SJCRH30 (cell line): ENCODE measurements at regions not wholly inside any gene's neighbourhood (a gene's known extent, or its start where the extent isn't known, plus 50 kb on each side); places are given as distances from the start of the nearest gene placed in this dataset.
A peak's percentile ranks its signal among the peaks of the same experiment; 100 is the strongest.

ENCODE experiments used
- DNase-seq, 2 experiments: peaks; one replicate each; pipeline ENCODE4 v3.0.0-alpha.2; 2015 to 2020
- H3K27ac ChIP-seq: fragments of 250-450 bp; sonication (Bioruptor Pico); 2 replicates; pipeline ENCODE4 v1.5.1; 2020; ENCODE audit warnings: mild to moderate bottlenecking, moderate library complexity
- H3K27me3 ChIP-seq: fragments of 250-450 bp; sonication (Bioruptor Pico); 2 replicates; pipeline ENCODE4 v1.5.1; 2020; ENCODE audit warnings: mild to moderate bottlenecking, moderate library complexity
- H3K36me3 ChIP-seq: fragments of 250-450 bp; sonication (Bioruptor Pico); 2 replicates; pipeline ENCODE4 v1.5.1; 2020; ENCODE audit warnings: mild to moderate bottlenecking, moderate library complexity
- H3K4me1 ChIP-seq: fragments of 250-450 bp; sonication (Bioruptor Pico); 2 replicates; pipeline ENCODE4 v1.5.1; 2020; ENCODE audit warnings: mild to moderate bottlenecking, moderate library complexity
- H3K4me3 ChIP-seq: fragments of 250-450 bp; sonication (Bioruptor Pico); 2 replicates; pipeline ENCODE4 v1.5.1; 2020; ENCODE audit warnings: mild to moderate bottlenecking, moderate library complexity
- H3K9me3 ChIP-seq: fragments of 250-450 bp; sonication (Bioruptor Pico); replicated peaks from 2 replicates; pipeline ENCODE4 v1.5.1; 2020; ENCODE audit warnings: mild to moderate bottlenecking, moderate library complexity

GRCh38 chr7:46220066-46220630 is 299.1 kb upstream of the IGFBP3 start:
- no peak overlapping the region for H3K4me3 ChIP-seq
- no peaks in the 10 kb centered on the region for H3K9me3 ChIP-seq
- H3K27me3 ChIP-seq, result no peaks in the 10 kb centered on the region
- H3K4me1 ChIP-seq, result no peaks in the 10 kb centered on the region
- DNase-seq, result no peak
- H3K27ac ChIP-seq, result no peak overlapping the region
- H3K36me3 ChIP-seq, result no peaks in the 10 kb centered on the region

DNA sequence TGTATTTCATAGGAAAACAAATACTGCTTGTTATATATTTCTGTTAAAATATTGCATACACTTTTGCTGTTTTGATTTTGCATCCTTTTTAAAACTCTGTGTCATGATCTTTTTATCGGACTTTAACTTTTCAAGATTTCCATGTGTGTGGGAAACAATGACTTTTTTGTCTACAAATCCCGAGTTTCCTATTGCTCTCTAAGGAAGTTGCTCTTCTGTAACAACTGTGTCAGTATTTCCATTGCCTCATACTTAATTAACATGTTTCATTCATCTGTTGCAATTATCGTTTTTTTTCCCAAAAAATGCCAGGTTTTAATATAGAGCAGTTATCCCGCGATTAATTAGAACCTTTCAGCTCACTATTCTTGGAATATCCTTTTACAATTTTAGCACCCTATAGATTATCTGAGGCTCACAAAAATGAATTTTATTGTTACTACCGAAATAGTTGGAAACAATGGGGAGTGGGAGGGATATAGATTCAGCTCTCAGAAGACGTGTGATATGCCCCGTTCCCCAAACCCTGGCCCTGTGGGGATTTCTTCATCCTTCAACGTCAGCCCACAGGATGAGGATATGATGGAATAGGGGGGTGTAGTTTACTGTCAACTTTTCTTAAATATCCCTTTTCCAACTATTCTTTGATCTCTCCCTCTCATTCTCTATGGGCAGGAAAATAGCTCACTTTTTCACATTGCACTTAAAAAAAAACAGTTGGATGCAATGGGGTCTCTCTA is 297.6 kb upstream of the IGFBP3 start:
- Histone ChIP-seq H3K27ac (no peak overlapping the region), H3K4me3 (no peak overlapping the region), H3K36me3 (no peaks in the 10 kb centered on the region), H3K9me3 (no peaks in the 10 kb centered on the region), H3K27me3 (no peaks in the 10 kb centered on the region), H3K4me1 (no peaks in the 10 kb centered on the region)
- DNase-seq, result no peak

GRCh38 chr7:46215987-46216567 is 295.0 kb upstream of the IGFBP3 start:
- no peak overlapping the region for H3K4me3 ChIP-seq
- no peak overlapping the region for H3K27ac ChIP-seq

DNA sequence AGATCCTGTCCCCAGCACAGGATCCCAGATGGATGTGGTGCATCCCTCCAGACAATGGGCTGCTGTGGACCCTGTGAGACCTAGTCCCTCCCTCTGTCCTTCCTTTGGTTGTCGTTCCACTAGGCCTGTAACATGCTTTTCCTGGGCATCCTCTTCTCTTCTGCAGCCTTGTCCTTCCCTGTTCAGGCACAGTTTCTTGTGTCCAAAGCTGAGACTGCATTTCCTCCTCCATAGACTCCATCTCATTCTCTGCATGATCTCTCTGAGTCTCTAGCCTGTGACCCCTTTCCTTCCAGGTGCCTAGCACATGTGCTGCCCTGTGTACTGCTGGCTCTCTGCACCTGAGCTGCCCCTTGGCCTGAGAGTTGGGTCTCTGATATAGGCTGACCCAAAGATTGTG is 293.5 kb upstream of the IGFBP3 start:
- Histone ChIP-seq H3K4me3 (no peak overlapping the region), H3K27ac (no peak overlapping the region), H3K27me3 (no peaks in the 10 kb centered on the region), H3K4me1 (no peaks in the 10 kb centered on the region), H3K36me3 (no peaks in the 10 kb centered on the region), H3K9me3 (no peaks in the 10 kb centered on the region)
- no peak for DNase-seq

More at GRCh38 chr7:46215987-46216567, 295.0 kb upstream of the IGFBP3 start:
- Histone ChIP-seq H3K4me1 (no peaks in the 10 kb centered on the region), H3K27me3 (no peaks in the 10 kb centered on the region), H3K9me3 (no peaks in the 10 kb centered on the region), H3K36me3 (no peaks in the 10 kb centered on the region)
- peak in 1 of 2 experiments; percentile 35 for DNase-seq

- Histone ChIP-seq H3K4me3 (no peak overlapping the region), H3K4me1 (no peaks in the 10 kb centered on the region), H3K27ac (no peak overlapping the region), H3K36me3 (no peaks in the 10 kb centered on the region), H3K27me3 (no peaks in the 10 kb centered on the region), H3K9me3 (no peaks in the 10 kb centered on the region)
- no peak for DNase-seq
These were observed 292.1 kb upstream of the IGFBP3 start for GRCh38 chr7:46213154-46213537.

DNA sequence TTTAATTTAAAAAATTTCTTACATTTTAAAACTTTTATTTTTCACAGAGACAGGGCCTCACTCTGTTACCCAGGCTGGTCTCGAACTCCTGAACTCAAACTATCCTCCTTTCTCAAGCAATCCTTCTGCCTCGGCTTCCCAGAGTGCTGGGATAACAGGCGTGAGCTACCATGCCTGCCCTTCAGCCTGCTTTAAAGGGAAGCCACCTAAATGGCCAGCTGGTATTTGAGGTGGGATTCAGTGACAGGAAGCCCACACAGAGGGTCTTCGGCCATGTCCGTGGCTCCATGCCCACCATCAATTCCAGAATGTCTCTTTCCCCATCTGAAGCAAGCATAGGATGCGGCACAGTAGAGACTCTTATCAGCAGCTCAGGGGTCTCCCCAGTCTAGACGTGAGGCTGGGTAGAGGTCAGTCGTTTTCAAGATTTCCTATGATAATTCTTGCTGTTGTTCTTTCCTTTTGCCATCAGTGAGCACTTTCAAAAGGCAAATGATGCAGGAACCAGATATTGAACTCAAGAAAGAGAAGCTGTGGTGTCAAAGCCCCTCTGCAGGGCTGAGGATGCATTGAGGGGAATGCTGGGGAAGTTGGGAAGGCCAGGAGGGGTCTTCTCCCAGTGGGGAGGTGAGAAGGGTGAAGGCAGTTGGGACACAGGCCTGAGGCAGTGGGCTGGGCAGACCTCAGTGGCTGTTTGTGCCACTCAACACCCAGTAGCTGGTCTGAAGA is 291.5 kb upstream of the IGFBP3 start:
- H3K27me3 ChIP-seq, result no peaks in the 10 kb centered on the region

DNA sequence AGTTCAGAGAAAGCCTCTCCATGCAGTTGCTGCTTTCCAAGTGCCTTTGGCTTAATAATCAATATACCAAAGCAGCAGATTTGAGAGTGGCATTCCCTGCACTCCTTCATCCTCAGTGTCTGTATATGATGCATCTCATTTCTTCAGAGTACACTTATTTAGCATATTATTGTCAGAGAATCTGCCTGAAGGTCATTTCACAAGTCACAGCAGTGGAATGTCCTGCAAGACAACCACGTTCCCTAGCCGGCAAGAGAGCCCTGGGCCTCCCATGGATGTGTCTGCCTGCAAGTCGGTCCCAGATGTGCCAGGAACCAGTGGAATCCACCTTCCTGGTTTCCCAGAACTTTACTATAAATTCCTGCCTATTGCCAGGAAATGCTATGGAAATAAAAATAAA is 289.4 kb upstream of the IGFBP3 start:
- no peak overlapping the region for H3K4me3 ChIP-seq
- no peaks in the 10 kb centered on the region for H3K27me3 ChIP-seq
- H3K27ac ChIP-seq, result no peak overlapping the region
- no peaks in the 10 kb centered on the region for H3K4me1 ChIP-seq
- H3K9me3 ChIP-seq, result no peaks in the 10 kb centered on the region
- H3K36me3 ChIP-seq, result no peaks in the 10 kb centered on the region
- DNase-seq, result no peak

More for the DNA sequence above, 291.5 kb upstream of the IGFBP3 start:
- Histone ChIP-seq H3K4me3 (no peak overlapping the region), H3K9me3 (no peaks in the 10 kb centered on the region), H3K27ac (no peak overlapping the region), H3K4me1 (no peaks in the 10 kb centered on the region), H3K36me3 (no peaks in the 10 kb centered on the region)
- DNase-seq, result no peak

DNA sequence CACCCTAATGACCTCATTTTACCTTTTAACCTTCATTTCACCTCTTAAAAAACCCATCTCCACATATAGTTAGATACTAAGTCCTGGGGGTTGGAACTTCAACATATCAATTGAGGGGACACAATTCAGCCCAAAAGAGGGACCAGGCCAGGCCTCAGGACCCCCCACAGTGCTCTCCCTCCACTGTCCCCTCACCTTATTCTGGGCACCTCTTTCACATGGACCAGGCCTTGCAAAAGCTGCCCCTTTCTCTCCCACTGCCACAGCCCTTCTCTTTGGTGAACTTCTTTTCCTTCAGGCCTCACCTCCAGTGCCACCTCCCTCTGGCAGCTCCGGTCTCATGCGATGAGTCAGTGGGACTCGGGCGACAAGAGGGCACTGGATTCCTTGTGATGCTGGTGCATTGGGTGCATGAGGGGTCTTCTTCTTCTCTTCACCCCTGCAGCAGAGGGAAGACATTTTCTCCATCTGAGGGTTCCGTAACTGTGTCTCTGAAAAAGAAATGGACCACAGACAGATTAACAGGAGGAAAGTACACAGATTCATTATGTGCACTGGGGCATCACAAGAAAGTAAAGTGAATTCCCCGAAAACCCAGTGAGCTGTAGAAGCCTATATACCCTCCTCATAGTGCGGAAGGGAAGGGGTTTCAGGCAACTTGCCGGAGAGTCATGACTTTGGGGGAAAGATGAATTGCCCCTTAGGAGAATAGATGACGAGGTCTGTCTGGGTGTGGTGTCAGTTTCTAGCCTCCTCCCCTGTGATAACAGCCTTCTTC is 288.7 kb upstream of the IGFBP3 start:
- no peak for DNase-seq
- H3K4me3 ChIP-seq, result no peak overlapping the region
- no peaks in the 10 kb centered on the region for H3K36me3 ChIP-seq
- H3K27ac ChIP-seq, result no peak overlapping the region
- no peaks in the 10 kb centered on the region for H3K4me1 ChIP-seq
- H3K27me3 ChIP-seq, result no peaks in the 10 kb centered on the region
- no peaks in the 10 kb centered on the region for H3K9me3 ChIP-seq

- H3K27ac ChIP-seq, result no peak overlapping the region
- no peaks in the 10 kb centered on the region for H3K4me1 ChIP-seq
- H3K27me3 ChIP-seq, result no peaks in the 10 kb centered on the region
- DNase-seq, result no peak
- no peak overlapping the region for H3K4me3 ChIP-seq
- H3K9me3 ChIP-seq, result no peaks in the 10 kb centered on the region
- no peaks in the 10 kb centered on the region for H3K36me3 ChIP-seq
These were observed 287.8 kb upstream of the IGFBP3 start for GRCh38 chr7:46208635-46209525.

DNA sequence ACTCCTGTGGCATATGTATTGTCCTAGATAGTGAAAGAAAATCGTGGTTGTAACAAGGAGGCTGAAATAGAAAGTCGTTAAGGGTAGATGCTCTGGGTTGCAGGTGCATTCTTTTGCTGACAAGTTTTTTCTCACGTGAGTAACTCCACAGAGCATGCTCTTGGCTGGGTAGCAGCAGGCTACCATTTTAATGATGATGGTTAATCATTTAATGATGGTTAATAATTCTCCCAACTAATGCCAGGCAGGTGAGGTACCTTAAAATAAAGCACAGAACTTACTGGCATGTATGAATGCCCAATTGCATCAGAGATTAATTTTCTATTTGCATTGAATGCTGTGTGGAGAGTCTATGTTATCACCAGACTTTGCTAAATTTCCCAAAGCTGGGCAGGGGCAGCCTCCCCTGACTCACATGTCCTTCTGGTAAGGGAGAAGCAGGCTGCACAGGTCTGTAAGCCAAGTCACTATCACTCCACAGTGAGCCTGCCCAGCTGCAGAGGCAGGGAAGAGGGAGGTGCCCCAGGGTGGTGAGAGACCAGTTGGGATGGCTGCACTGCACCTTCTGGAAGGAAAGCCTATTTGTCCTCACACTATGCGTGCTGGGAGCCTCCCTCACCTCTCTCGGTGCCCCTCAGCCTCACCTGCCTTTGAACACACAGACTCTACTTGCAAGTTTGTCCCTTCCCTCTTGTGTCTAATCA is 287.0 kb upstream of the IGFBP3 start:
- Histone ChIP-seq H3K4me3 (no peak overlapping the region), H3K4me1 (no peaks in the 10 kb centered on the region), H3K36me3 (no peaks in the 10 kb centered on the region), H3K9me3 (no peaks in the 10 kb centered on the region), H3K27ac (no peak overlapping the region), H3K27me3 (0 out of 2 replicates have a peak, but pooled peaks cover 2% of the 10 kb centered on the region)
- no peak for DNase-seq

DNA sequence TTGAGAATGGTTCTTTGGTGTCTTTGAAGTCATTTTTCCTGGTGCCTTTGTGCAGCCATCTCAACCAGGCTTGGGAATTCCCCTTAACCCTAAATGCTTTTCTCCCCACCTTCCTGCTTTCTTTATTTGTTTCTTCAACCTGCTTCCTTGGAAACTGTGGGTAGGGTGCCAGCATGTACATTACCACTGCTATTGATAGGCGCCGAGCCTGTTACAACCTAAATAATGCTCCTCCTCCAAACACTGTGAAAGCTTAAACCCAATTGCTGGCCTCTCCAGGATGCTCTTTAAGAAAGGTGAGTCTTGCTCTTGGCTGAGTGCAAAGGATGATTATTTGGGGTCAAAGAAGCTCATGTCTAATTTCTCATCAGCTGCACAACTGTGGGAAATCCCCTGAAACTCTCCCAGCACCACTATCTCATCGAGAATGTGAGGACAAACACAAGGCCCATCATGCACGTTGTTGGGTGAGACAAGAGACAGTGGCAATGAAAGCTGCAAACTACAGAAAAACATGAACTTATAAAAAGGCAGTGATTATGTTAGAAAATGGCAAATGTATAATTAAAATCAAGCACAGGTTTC is 285.5 kb upstream of the IGFBP3 start:
- Histone ChIP-seq H3K4me3 (no peak overlapping the region), H3K36me3 (no peaks in the 10 kb centered on the region), H3K4me1 (no peaks in the 10 kb centered on the region), H3K9me3 (no peaks in the 10 kb centered on the region; the same call in 1 of the 2 replicates), H3K27me3 (0 out of 2 replicates have a peak, but pooled peaks cover 3% of the 10 kb centered on the region), H3K27ac (no peak overlapping the region)
- DNase-seq, result no peak

DNA sequence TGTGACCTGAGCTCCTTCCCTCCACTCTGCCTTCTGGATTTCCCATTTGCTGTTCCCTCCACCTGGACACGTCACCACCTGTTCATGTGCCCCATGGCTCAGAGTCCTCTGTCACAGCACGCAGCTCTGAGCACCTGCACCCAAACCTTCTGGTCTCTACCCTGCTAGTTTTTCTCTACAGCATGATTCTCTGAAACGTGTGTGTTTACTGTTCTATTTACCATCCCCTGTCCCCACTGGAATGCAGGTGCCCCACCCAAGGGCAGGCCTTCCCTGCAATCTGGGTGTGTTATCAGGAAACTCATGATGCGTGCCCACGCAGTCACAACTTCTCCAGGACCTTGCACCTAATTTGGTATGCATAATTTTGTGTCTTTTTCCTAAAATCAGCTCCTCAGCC is 284.4 kb upstream of the IGFBP3 start:
- no peaks in the 10 kb centered on the region; the same call in 1 of the 2 replicates for H3K9me3 ChIP-seq
- no peak for DNase-seq

DNA sequence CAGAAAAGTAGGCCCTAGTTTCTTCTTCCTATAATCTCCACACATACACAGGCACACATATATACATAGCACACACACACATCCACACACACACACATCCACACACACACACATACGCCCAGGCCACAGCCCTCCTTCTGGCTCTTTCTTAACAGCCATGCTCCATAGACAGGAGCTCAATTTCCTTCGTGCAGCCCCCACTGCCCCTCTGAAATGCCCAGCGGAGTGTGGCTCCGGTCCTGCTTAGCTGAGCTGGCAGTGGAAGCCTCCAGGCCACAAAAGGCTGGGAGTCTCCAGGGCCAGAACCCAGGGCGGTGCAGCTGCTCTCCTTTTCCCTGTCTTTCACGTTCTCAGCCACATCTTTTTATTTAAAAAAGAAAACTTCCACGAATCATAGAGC is 282.9 kb upstream of the IGFBP3 start:
- no peaks in the 10 kb centered on the region for H3K4me1 ChIP-seq
- DNase-seq, result no peak
- no peak overlapping the region for H3K4me3 ChIP-seq
- H3K9me3 ChIP-seq, result no peaks in the 10 kb centered on the region; the same call in 1 of the 2 replicates
- H3K27ac ChIP-seq, result no peak overlapping the region
- H3K36me3 ChIP-seq, result no peaks in the 10 kb centered on the region
- H3K27me3 ChIP-seq, result 0 out of 2 replicates have a peak, but pooled peaks cover 3% of the 10 kb centered on the region

More for the DNA sequence above, 284.4 kb upstream of the IGFBP3 start:
- H3K4me1 ChIP-seq, result no peaks in the 10 kb centered on the region
- H3K4me3 ChIP-seq, result no peak overlapping the region
- H3K27ac ChIP-seq, result no peak overlapping the region
- H3K27me3 ChIP-seq, result 0 out of 2 replicates have a peak, but pooled peaks cover 3% of the 10 kb centered on the region
- no peaks in the 10 kb centered on the region for H3K36me3 ChIP-seq
